ENCODE measurements at regions not wholly inside any gene's neighbourhood (a gene's known extent, or its start where the extent isn't known, plus 50 kb on each side); places are given as distances from the start of the nearest gene placed in this dataset.

DNA sequence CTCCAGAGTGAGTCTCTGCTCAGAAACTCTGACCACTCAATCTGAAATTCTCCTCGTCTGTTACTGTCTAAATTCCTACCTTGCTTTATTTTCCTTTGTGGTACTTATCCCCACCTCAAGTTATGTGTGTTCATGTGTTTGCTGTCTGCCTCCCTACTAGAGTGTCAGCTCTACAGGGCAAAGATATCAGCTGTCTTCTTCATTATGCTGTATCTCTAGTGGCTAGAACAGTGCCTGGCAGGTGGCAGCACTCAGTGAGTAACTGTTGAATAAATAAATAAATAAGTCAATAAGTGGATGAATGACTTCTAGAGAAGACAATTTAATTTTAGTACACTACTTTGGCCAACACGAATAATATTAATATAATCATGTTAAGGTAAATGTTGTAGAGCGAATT is 92.3 kb downstream of the BOD1 start:
- Histone ChIP-seq H3K9ac (ENCODE audit: low read depth, low read length) (no peak overlapping the region), H3K9me3 (ENCODE audit: insufficient read depth, low read depth, low read length) (peaks cover 9% of the 10 kb centered on the region), H3K4me1 (ENCODE audit: insufficient read depth, low read length) (no peaks in the 10 kb centered on the region), H3K36me3 (ENCODE audit: insufficient read depth, low read length) (no peaks in the 10 kb centered on the region), H3K4me3 (ENCODE audit: low read length) (no peak overlapping the region), H3K27ac (ENCODE audit: low read depth, low read length) (no peak overlapping the region), H3K27me3 (ENCODE audit: insufficient read depth, low read length) (no peaks in the 10 kb centered on the region)
- 84% methylated on average over 2 of the region's 3 CpGs for WGBS

DNA sequence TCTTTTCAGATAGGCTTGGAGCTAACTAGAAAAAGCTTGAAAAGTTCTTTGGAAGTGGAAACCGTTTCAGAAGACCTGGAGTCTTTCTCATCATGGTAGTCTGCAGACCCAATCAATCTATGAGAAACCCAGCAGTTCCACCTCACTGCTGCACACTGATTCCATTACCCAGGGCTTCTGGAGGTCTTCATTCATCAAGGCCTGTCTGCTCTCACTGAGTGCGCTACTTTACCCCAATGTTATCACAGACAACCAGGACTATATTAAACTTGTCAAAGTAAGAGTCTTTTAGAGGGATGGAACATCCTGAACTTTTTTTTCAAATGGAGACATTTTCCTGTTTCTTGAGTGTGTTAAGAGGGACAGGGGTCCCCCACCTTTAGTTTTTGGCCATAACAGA is 93.1 kb downstream of the BOD1 start:
- Histone ChIP-seq H3K36me3 (ENCODE audit: insufficient read depth, low read length) (no peaks in the 10 kb centered on the region), H3K4me1 (ENCODE audit: insufficient read depth, low read length) (0 out of 2 replicates have a peak, but pooled peaks cover under 1% of the 10 kb centered on the region), H3K9me3 (ENCODE audit: insufficient read depth, low read depth, low read length) (peaks cover 9% of the 10 kb centered on the region), H3K9ac (ENCODE audit: low read depth, low read length) (no peak overlapping the region), H3K4me3 (ENCODE audit: low read length) (no peak overlapping the region), H3K27ac (ENCODE audit: low read depth, low read length) (no peak overlapping the region), H3K27me3 (ENCODE audit: insufficient read depth, low read length) (no peaks in the 10 kb centered on the region)
- WGBS: 93% methylated on average over 2 of the region's 2 CpGs

DNA sequence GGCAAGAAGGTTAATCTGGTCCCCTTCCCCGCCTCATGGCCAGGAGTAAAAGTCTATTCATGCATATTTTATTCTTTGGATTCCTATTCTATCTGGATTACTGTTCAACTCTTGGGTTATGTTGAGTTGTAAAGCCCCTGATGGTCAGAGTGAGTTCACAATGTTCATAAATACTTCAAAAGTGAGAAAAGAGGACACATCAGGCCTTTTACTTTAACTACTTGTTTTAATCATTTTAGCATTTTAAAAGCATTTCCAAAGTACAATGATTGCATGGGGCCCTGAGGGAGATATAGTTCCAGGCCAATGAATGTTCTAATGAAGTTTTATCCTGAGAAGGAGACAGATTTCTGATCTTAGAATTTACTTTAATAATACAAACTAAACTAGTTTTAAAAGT is 93.9 kb downstream of the BOD1 start:
- H3K9ac ChIP-seq (ENCODE audit: low read depth, low read length): no peak overlapping the region
- no peak overlapping the region for H3K4me3 ChIP-seq (ENCODE audit: low read length)
- H3K9me3 ChIP-seq (ENCODE audit: insufficient read depth, low read depth, low read length): peaks cover 9% of the 10 kb centered on the region
- H3K27me3 ChIP-seq (ENCODE audit: insufficient read depth, low read length): no peaks in the 10 kb centered on the region
- H3K27ac ChIP-seq (ENCODE audit: low read depth, low read length): no peak overlapping the region
- no peaks in the 10 kb centered on the region for H3K36me3 ChIP-seq (ENCODE audit: insufficient read depth, low read length)
- peaks cover 6% of the 10 kb centered on the region; the same call in 1 of the 2 replicates for H3K4me1 ChIP-seq (ENCODE audit: insufficient read depth, low read length)
- WGBS: 88% methylated on average over 1 of the region's 1 CpG

DNA sequence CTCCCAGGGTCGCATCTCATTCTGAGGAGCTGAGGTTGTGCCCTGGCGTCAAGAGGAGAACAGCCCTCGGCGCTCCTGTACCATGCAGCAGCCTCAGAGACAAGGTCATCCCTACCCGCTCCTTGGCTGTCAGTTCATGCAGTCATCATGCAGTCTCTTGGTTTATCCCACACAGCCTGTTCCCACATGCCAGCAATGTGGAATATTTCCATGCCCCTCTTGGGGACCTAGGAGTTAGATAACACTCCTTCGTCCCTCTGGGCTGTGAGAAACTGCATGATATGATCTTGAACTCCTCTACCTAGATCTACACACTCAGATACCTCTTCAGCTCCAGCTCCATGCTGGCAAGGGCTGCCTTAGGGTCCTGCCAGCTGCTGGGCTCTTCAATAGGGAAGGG is 97.6 kb downstream of the BOD1 start:
- Histone ChIP-seq H3K36me3 (ENCODE audit: insufficient read depth, low read length) (no peaks in the 10 kb centered on the region), H3K4me3 (ENCODE audit: low read length) (no peak overlapping the region), H3K9ac (ENCODE audit: low read depth, low read length) (no peak overlapping the region), H3K4me1 (ENCODE audit: insufficient read depth, low read length) (peaks cover 10% of the 10 kb centered on the region), H3K9me3 (ENCODE audit: insufficient read depth, low read depth, low read length) (peaks cover 9% of the 10 kb centered on the region), H3K27ac (ENCODE audit: low read depth, low read length) (no peak overlapping the region), H3K27me3 (ENCODE audit: insufficient read depth, low read length) (no peaks in the 10 kb centered on the region)
- 93% methylated on average over 6 of the region's 6 CpGs for WGBS

DNA sequence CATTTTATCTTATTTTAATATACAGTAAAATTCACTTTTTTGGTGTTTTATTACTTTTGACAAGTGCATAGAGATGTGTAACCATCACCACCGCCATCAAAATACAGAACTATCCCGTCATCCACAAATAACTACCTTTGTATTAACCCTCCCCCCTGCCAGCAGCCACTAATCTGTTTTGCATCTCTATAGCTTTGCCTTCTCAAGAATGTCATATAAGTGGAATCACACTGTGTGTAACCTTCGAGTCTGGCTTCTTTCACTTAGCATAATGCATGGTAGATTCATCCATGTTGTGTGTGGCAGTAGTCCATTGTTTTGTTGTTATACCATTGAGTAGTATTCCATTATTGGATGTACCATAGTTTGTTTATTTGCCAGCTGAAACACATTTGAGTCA is 98.8 kb downstream of the BOD1 start:
- Histone ChIP-seq H3K27ac (ENCODE audit: low read depth, low read length) (peak overlapping the region; percentile 41; the same call in 1 of the 2 replicates), H3K9me3 (ENCODE audit: insufficient read depth, low read depth, low read length) (peaks cover 9% of the 10 kb centered on the region), H3K27me3 (ENCODE audit: insufficient read depth, low read length) (no peaks in the 10 kb centered on the region), H3K4me3 (ENCODE audit: low read length) (no peak overlapping the region), H3K36me3 (ENCODE audit: insufficient read depth, low read length) (no peaks in the 10 kb centered on the region), H3K4me1 (ENCODE audit: insufficient read depth, low read length) (peaks cover 10% of the 10 kb centered on the region), H3K9ac (ENCODE audit: low read depth, low read length) (no peak overlapping the region)
- 41% methylated on average over 3 of the region's 3 CpGs for WGBS

- no peak overlapping the region for H3K9ac ChIP-seq (ENCODE audit: low read depth, low read length)
- 56% methylated on average over 1 of the region's 1 CpG for WGBS
- peaks cover 10% of the 10 kb centered on the region for H3K4me1 ChIP-seq (ENCODE audit: insufficient read depth, low read length)
Observed at GRCh38 chr5:173515526-173515925, 100.9 kb downstream of the BOD1 start.

DNA sequence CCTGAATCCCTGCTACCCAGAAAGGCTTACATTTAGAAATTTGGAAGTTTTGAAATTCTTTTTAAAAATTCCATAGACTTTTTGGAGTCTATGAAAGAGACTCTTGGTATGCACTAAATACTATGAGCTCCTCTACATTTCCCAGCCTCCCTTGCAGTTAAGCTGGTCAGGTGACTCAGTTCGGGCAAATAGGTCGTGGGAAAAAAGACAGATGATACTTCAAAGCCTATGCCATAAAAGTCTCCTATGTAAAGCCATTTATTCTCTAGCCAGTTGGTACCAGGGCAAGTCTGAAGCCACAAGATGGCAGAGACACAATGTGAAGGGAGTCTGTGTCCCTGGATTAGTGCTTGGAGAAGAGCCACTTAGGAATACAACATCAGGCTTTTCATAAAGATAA is 101.8 kb downstream of the BOD1 start:
- WGBS: 96% methylated on average over 2 of the region's 2 CpGs
- H3K9me3 ChIP-seq (ENCODE audit: insufficient read depth, low read depth, low read length): no peaks in the 10 kb centered on the region; the same call in 1 of the 2 replicates
- H3K27ac ChIP-seq (ENCODE audit: low read depth, low read length): no peak overlapping the region

More at GRCh38 chr5:173515526-173515925, 100.9 kb downstream of the BOD1 start:
- Histone ChIP-seq H3K36me3 (ENCODE audit: insufficient read depth, low read length) (no peaks in the 10 kb centered on the region), H3K9me3 (ENCODE audit: insufficient read depth, low read depth, low read length) (peaks cover 2% of the 10 kb centered on the region), H3K27me3 (ENCODE audit: insufficient read depth, low read length) (no peaks in the 10 kb centered on the region), H3K27ac (ENCODE audit: low read depth, low read length) (no peak overlapping the region), H3K4me3 (ENCODE audit: low read length) (no peak overlapping the region)

GRCh38 chr5:173513521-173513991 is 102.9 kb downstream of the BOD1 start:
- Histone ChIP-seq H3K9me3 (ENCODE audit: insufficient read depth, low read depth, low read length) (no peaks in the 10 kb centered on the region), H3K9ac (ENCODE audit: low read depth, low read length) (no peak overlapping the region), H3K27me3 (ENCODE audit: insufficient read depth, low read length) (no peaks in the 10 kb centered on the region), H3K4me3 (ENCODE audit: low read length) (no peak overlapping the region), H3K27ac (ENCODE audit: low read depth, low read length) (no peak overlapping the region), H3K36me3 (ENCODE audit: insufficient read depth, low read length) (no peaks in the 10 kb centered on the region), H3K4me1 (ENCODE audit: insufficient read depth, low read length) (peaks cover 10% of the 10 kb centered on the region)

More for the DNA sequence above, 101.8 kb downstream of the BOD1 start:
- no peaks in the 10 kb centered on the region for H3K36me3 ChIP-seq (ENCODE audit: insufficient read depth, low read length)
- peaks cover 10% of the 10 kb centered on the region for H3K4me1 ChIP-seq (ENCODE audit: insufficient read depth, low read length)
- no peaks in the 10 kb centered on the region for H3K27me3 ChIP-seq (ENCODE audit: insufficient read depth, low read length)
- H3K9ac ChIP-seq (ENCODE audit: low read depth, low read length): no peak overlapping the region
- no peak overlapping the region for H3K4me3 ChIP-seq (ENCODE audit: low read length)

DNA sequence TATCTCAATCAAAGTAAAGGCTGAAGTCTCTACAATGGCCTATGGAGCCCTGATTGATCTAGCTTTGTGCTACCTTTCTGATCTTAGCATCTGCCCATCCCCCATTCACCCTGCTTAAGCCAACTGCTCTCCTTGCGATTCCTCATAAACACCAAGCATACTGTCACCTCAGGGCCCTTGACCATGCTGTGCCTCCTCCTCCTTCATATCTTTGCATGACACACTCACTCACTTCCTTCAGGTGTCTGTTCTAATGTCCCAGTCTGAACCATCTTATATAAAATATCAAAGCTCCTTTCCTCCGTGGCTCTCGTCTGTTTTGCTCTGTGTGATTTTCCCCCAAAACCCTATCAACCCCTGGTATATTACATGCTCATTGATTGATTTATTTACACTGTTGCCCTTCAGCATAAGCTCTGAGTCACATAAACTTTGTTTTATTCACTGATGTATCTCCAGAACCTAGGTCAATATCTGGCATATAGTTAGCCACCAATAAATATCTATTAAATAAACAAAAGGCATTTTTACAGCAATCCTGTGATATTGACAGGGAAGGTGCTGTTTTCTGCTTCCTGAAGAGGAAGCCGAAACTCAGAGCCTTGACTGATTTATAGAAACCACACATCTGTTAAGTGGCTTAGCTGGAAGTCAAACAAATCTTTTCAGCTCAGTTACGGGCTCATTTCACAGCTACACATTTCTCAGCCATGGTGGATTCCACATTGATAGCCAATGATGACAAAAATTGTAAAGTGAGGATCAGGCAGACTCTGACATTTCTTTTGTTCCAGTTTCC is 103.6 kb downstream of the BOD1 start:
- Histone ChIP-seq H3K4me3 (ENCODE audit: low read length) (no peak overlapping the region), H3K36me3 (ENCODE audit: insufficient read depth, low read length) (no peaks in the 10 kb centered on the region), H3K27me3 (ENCODE audit: insufficient read depth, low read length) (no peaks in the 10 kb centered on the region), H3K4me1 (ENCODE audit: insufficient read depth, low read length) (peaks cover 4% of the 10 kb centered on the region), H3K9me3 (ENCODE audit: insufficient read depth, low read depth, low read length) (no peaks in the 10 kb centered on the region), H3K27ac (ENCODE audit: low read depth, low read length) (no peak overlapping the region), H3K9ac (ENCODE audit: low read depth, low read length) (no peak overlapping the region)
- 95% methylated on average over 5 of the region's 5 CpGs for WGBS

- Histone ChIP-seq H3K9ac (ENCODE audit: low read depth, low read length) (no peak overlapping the region), H3K4me1 (ENCODE audit: insufficient read depth, low read length) (no peaks in the 10 kb centered on the region; the same call in 1 of the 2 replicates), H3K4me3 (ENCODE audit: low read length) (no peak overlapping the region), H3K27me3 (ENCODE audit: insufficient read depth, low read length) (no peaks in the 10 kb centered on the region), H3K9me3 (ENCODE audit: insufficient read depth, low read depth, low read length) (no peaks in the 10 kb centered on the region), H3K27ac (ENCODE audit: low read depth, low read length) (no peak overlapping the region), H3K36me3 (ENCODE audit: insufficient read depth, low read length) (no peaks in the 10 kb centered on the region)
- WGBS: 100% methylated on average over 2 of the region's 3 CpGs
Observed at GRCh38 chr5:173509060-173509459, 107.4 kb downstream of the BOD1 start.

GRCh38 chr5:173507171-173507570 is 109.3 kb downstream of the BOD1 start:
- no peak overlapping the region for H3K9ac ChIP-seq (ENCODE audit: low read depth, low read length)
- H3K27me3 ChIP-seq (ENCODE audit: insufficient read depth, low read length): no peaks in the 10 kb centered on the region
- 97% methylated on average over 4 of the region's 5 CpGs for WGBS
- no peak overlapping the region for H3K27ac ChIP-seq (ENCODE audit: low read depth, low read length)
- H3K9me3 ChIP-seq (ENCODE audit: insufficient read depth, low read depth, low read length): no peaks in the 10 kb centered on the region
- H3K36me3 ChIP-seq (ENCODE audit: insufficient read depth, low read length): no peaks in the 10 kb centered on the region
- H3K4me1 ChIP-seq (ENCODE audit: insufficient read depth, low read length): no peaks in the 10 kb centered on the region
- H3K4me3 ChIP-seq (ENCODE audit: low read length): no peak overlapping the region
